H9 (cell line): ENCODE measurements at regions not wholly inside any gene's neighbourhood (a gene's known extent, or its start where the extent isn't known, plus 50 kb on each side); places are given as distances from the start of the nearest gene placed in this dataset.

Experiments
- DNase-seq: peaks from one replicate; pipeline ENCODE4 v3.0.0-alpha.2; 2017
- H2AFZ ChIP-seq: one replicate; pipeline ENCODE4 v1.6.1; 2013; ENCODE audit warnings: mild to moderate bottlenecking, low read length, control low read depth, moderate library complexity
- H2AK5ac ChIP-seq: 2 replicates; pipeline ENCODE4 v1.6.1; 2013; ENCODE audit warnings: low read length, control low read depth, mixed read lengths; ENCODE audit not compliant: insufficient read length
- H2BK120ac ChIP-seq: one replicate; pipeline ENCODE4 v1.6.1; 2013; ENCODE audit warnings: low read depth, mild to moderate bottlenecking, low read length, control low read depth, inconsistent platforms; ENCODE audit not compliant: poor library complexity, severe bottlenecking
- H2BK12ac ChIP-seq: 2 replicates; pipeline ENCODE4 v1.6.1; 2013; ENCODE audit warnings: low read length, control low read depth, mixed read lengths, low read depth; ENCODE audit not compliant: insufficient read length
- H2BK15ac ChIP-seq: 2 replicates; pipeline ENCODE4 v1.6.1; 2013; ENCODE audit warnings: low read depth, low read length, control low read depth
- H2BK20ac ChIP-seq: one replicate; pipeline ENCODE4 v1.6.1; 2013; ENCODE audit warnings: low read depth, mild to moderate bottlenecking, low read length, control low read depth, inconsistent platforms; ENCODE audit not compliant: poor library complexity, severe bottlenecking
- H2BK5ac ChIP-seq: 2 replicates; pipeline ENCODE4 v1.6.1; 2013; ENCODE audit warnings: low read length, control low read depth, mixed read lengths; ENCODE audit not compliant: insufficient read length
- H3K14ac ChIP-seq: 2 replicates; pipeline ENCODE4 v1.6.1; 2013; ENCODE audit warnings: low read length, control low read depth; ENCODE audit not compliant: insufficient read depth
- H3K18ac ChIP-seq: 2 replicates; pipeline ENCODE4 v1.6.1; 2013; ENCODE audit warnings: low read depth, mild to moderate bottlenecking, mixed read lengths, low read length, control low read depth; ENCODE audit not compliant: insufficient read length
- H3K23ac ChIP-seq: 2 replicates; pipeline ENCODE4 v1.6.1; 2013; ENCODE audit warnings: low read length, control low read depth, mixed read lengths, low read depth; ENCODE audit not compliant: insufficient read length
- H3K23me2 ChIP-seq: 2 replicates; pipeline ENCODE4 v1.6.1; 2013; ENCODE audit warnings: low read depth, mild to moderate bottlenecking, mixed read lengths, low read length, control low read depth; ENCODE audit not compliant: insufficient read length, poor library complexity, severe bottlenecking
- H3K27ac ChIP-seq: 2 replicates; pipeline ENCODE4 v1.5.1; 2013; ENCODE audit warnings: low read length, control low read depth, mixed read lengths, low read depth; ENCODE audit not compliant: insufficient read length
- H3K27me3 ChIP-seq: 2 replicates; pipeline ENCODE4 v1.6.1; 2013; ENCODE audit warnings: low read length, control low read depth, inconsistent platforms; ENCODE audit not compliant: insufficient read depth
- H3K4ac ChIP-seq: 2 replicates; pipeline ENCODE4 v1.6.1; 2013; ENCODE audit warnings: low read depth, mild to moderate bottlenecking, control low read depth, inconsistent platforms, low read length, moderate library complexity
- H3K4me1 ChIP-seq: 2 replicates; pipeline ENCODE4 v1.6.1; 2013; ENCODE audit warnings: low read length, control low read depth, inconsistent platforms; ENCODE audit not compliant: insufficient read depth
- H3K4me2 ChIP-seq: 2 replicates; pipeline ENCODE4 v1.6.1; 2013; ENCODE audit warnings: low read length, control low read depth, mixed read lengths; ENCODE audit not compliant: insufficient read length, insufficient read depth
- H3K56ac ChIP-seq: 2 replicates; pipeline ENCODE4 v1.6.1; 2013; ENCODE audit warnings: low read depth, mild to moderate bottlenecking, mixed read lengths, low read length, control low read depth; ENCODE audit not compliant: insufficient read length
- H3K79me1 ChIP-seq: 2 replicates; pipeline ENCODE4 v1.6.1; 2013; ENCODE audit warnings: low read depth, mild to moderate bottlenecking, moderate library complexity, low read length, control low read depth, inconsistent platforms; ENCODE audit not compliant: insufficient read depth, poor library complexity, severe bottlenecking
- H3K79me2 ChIP-seq: 2 replicates; pipeline ENCODE4 v1.6.1; 2013; ENCODE audit warnings: low read length, control low read depth, inconsistent platforms; ENCODE audit not compliant: insufficient read depth
- H3K9ac ChIP-seq: 2 replicates; pipeline ENCODE4 v1.6.1; 2013; ENCODE audit warnings: low read length, control low read depth, mixed read lengths; ENCODE audit not compliant: insufficient read length; ENCODE audit errors: extremely low read depth
- H3K9me3 ChIP-seq: one replicate; pipeline ENCODE4 v1.6.1; 2013; ENCODE audit warnings: low read depth, low read length, inconsistent platforms; ENCODE audit not compliant: control insufficient read depth
- H3T11ph ChIP-seq: one replicate; pipeline ENCODE4 v1.6.1; 2013; ENCODE audit warnings: mild to moderate bottlenecking, low read length, control low read depth, inconsistent platforms
- H4K20me1 ChIP-seq: one replicate; pipeline ENCODE4 v1.6.1; 2013; ENCODE audit not compliant: control insufficient read depth, insufficient read length, insufficient read depth
- H4K5ac ChIP-seq: 2 replicates; pipeline ENCODE4 v1.6.1; 2013; ENCODE audit warnings: low read depth, mild to moderate bottlenecking, mixed read lengths, low read length, control low read depth; ENCODE audit not compliant: insufficient read length
- H4K8ac ChIP-seq: replicated peaks from 2 replicates; pipeline ENCODE4 v1.6.1; 2013; ENCODE audit warnings: low read length, control low read depth, mixed read lengths, low read depth; ENCODE audit not compliant: insufficient read length
- H4K91ac ChIP-seq: 2 replicates; pipeline ENCODE4 v1.6.1; 2013; ENCODE audit warnings: low read depth, mild to moderate bottlenecking, moderate library complexity, mixed read lengths, low read length, control low read depth; ENCODE audit not compliant: insufficient read length
- H3K27ac Mint-ChIP-seq, 3 experiments: 2 replicates in 2 of 3; 3 replicates in 1 of 3; pipeline ENCODE4 v1.8.0; 2020 to 2021; ENCODE audit warnings: mixed read lengths in 3 of 3, mild to moderate bottlenecking in 1 of 3, moderate library complexity in 1 of 3
- H3K27me3 Mint-ChIP-seq: 2 replicates; pipeline ENCODE4 v1.8.0; 2021; ENCODE audit warnings: low read depth, mild to moderate bottlenecking, moderate library complexity, mixed read lengths
- H3K36me3 Mint-ChIP-seq, 3 experiments: 2 replicates in 2 of 3; 3 replicates in 1 of 3; pipeline ENCODE4 v1.8.0; 2020 to 2021; ENCODE audit warnings: low read depth in 3 of 3, mixed read lengths in 3 of 3; ENCODE audit not compliant: insufficient read depth in 1 of 3
- H3K4me1 Mint-ChIP-seq, 2 experiments: 2 replicates each; pipeline ENCODE4 v1.8.0; 2020; ENCODE audit warnings: mixed read lengths in 2 of 2
- H3K4me3 Mint-ChIP-seq, 2 experiments: 2 replicates in 1 of 2; 3 replicates in 1 of 2; pipeline ENCODE4 v1.8.0; 2020 to 2021; ENCODE audit warnings: mild to moderate bottlenecking in 2 of 2, mixed read lengths in 2 of 2, moderate library complexity in 1 of 2
- H3K9me3 Mint-ChIP-seq, 2 experiments: 2 replicates in 1 of 2; 3 replicates in 1 of 2; pipeline ENCODE4 v1.8.0; 2020; ENCODE audit warnings: mild to moderate bottlenecking in 2 of 2, mixed read lengths in 2 of 2, moderate library complexity in 1 of 2
- WGBS: extraction: QIAGEN DNeasy Blood & Tissue Kit; methylation state at CpG from one replicate; pipeline ENCODE4 v1.1.7; 2013; ENCODE audit warnings: missing lambda C conversion rate, low lambda C conversion rate, mixed read lengths; ENCODE audit not compliant: insufficient read length; ENCODE audit errors: extremely low coverage; 5-methylcytosine and 5-hydroxymethylcytosine counted together
- TF ChIP-seq, protein P1 (sequence below): fragments of 200-600 bp; sonication (generic); conservative IDR thresholded peaks from 3 replicates; pipeline ENCODE4 v1.8.0; 2021; ENCODE audit warnings: antibody characterized with exemption, mild to moderate bottlenecking

DNA sequence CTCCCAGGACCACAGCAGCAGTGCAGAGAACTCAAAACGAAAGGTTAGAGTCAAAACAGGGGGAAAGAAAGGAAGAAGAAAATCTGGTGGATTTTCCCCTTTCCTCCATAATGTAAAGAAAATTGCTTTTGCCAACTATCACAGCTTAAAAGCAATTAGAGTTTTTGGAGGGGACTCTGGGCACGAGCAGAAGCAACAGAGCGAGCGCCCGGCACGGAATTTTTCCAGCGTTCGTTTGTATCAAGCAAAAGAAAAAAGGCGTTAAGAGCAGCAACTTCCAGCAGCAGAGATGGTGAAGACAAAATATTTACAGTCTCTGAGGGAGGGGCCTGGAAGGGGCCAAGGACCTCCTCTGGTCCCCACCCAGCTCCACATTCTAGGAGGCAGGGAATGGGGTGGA lies 174.9 kb upstream of the LINGO1 start:
- Histone ChIP-seq H2BK5ac (no peak overlapping the region), H2BK15ac (no peak overlapping the region), H3K79me2 (no peaks in the 10 kb centered on the region), H3K9ac (no peak overlapping the region), H3K23ac (no peak overlapping the region), H3K4me1 (peaks cover 6% of the 10 kb centered on the region; the same call in 1 of the 2 replicates), H4K5ac (no peak overlapping the region), H2BK120ac (no peak overlapping the region), H2BK12ac (no peak overlapping the region), H4K8ac (no peak overlapping the region), H4K20me1 (no peaks in the 10 kb centered on the region), H3K79me1 (no peaks in the 10 kb centered on the region), H4K91ac (no peak overlapping the region), H2BK20ac (no peak overlapping the region), H2AFZ (no peak overlapping the region), H3K4ac (no peak overlapping the region), H3K18ac (no peak overlapping the region), H3K56ac (no peak overlapping the region), H3K27ac (no peak overlapping the region), H3K9me3 (no peaks in the 10 kb centered on the region), H3K27me3 (no peaks in the 10 kb centered on the region), H3T11ph (no peak overlapping the region), H2AK5ac (no peak overlapping the region), H3K4me2 (no peak overlapping the region), H3K14ac (no peak overlapping the region), H3K23me2 (no peaks in the 10 kb centered on the region)
- peaks cover 26 to 41% of the 10 kb centered on the region in 2 experiments for H3K4me1 Mint-ChIP-seq
- no peaks in the 10 kb centered on the region for H3K36me3 Mint-ChIP-seq
- DNase-seq = no peak
- no peaks in the 10 kb centered on the region; a peak in 1 of 5 replicates for H3K9me3 Mint-ChIP-seq
- no peak overlapping the region for H3K27ac Mint-ChIP-seq
- TF ChIP-seq, protein P1, sequence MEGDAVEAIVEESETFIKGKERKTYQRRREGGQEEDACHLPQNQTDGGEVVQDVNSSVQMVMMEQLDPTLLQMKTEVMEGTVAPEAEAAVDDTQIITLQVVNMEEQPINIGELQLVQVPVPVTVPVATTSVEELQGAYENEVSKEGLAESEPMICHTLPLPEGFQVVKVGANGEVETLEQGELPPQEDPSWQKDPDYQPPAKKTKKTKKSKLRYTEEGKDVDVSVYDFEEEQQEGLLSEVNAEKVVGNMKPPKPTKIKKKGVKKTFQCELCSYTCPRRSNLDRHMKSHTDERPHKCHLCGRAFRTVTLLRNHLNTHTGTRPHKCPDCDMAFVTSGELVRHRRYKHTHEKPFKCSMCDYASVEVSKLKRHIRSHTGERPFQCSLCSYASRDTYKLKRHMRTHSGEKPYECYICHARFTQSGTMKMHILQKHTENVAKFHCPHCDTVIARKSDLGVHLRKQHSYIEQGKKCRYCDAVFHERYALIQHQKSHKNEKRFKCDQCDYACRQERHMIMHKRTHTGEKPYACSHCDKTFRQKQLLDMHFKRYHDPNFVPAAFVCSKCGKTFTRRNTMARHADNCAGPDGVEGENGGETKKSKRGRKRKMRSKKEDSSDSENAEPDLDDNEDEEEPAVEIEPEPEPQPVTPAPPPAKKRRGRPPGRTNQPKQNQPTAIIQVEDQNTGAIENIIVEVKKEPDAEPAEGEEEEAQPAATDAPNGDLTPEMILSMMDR = no peak
- WGBS = no CpG with 5 or more reads among the region's 9 CpGs
- peaks cover 2% of the 10 kb centered on the region; the same call in 1 of the 2 replicates for H3K27me3 Mint-ChIP-seq
- H3K4me3 Mint-ChIP-seq = no peak overlapping the region
